HG02981 (cell line): ENCODE measurements at regions not wholly inside any gene's neighbourhood (a gene's known extent, or its start where the extent isn't known, plus 50 kb on each side); places are given as distances from the start of the nearest gene placed in this dataset.

ENCODE experiments used
- ATAC-seq: cut with Tn5 transposase; IDR thresholded peaks from one replicate; pipeline ENCODE4 v1.9.1; 2021; ENCODE audit warnings: mild to moderate bottlenecking, moderate library complexity; ENCODE audit not compliant: unreplicated experiment

GRCh38 chr1:87805666-87806378, 477.1 kb downstream of the LMO4 start:
- ATAC-seq: no peak

- no peak for ATAC-seq
These were observed 477.9 kb downstream of the LMO4 start for GRCh38 chr1:87806379-87807094.

- no peak for ATAC-seq
These were observed 481.5 kb downstream of the LMO4 start for GRCh38 chr1:87810166-87810565.

- ATAC-seq: peak; percentile 87
These were observed 484.3 kb downstream of the LMO4 start for GRCh38 chr1:87812871-87813577.

GRCh38 chr1:87814573-87814972, 485.9 kb downstream of the LMO4 start:
- ATAC-seq: no peak

- no peak for ATAC-seq
These were observed 488.0 kb downstream of the LMO4 start for GRCh38 chr1:87816646-87817045.

GRCh38 chr1:87820668-87821334, 492.1 kb downstream of the LMO4 start:
- ATAC-seq: no peak

- no peak for ATAC-seq
These were observed 492.6 kb downstream of the LMO4 start for GRCh38 chr1:87821335-87821697.

GRCh38 chr1:87826681-87827251, 498.1 kb downstream of the LMO4 start:
- peak; percentile 81 for ATAC-seq

- peak; percentile 61 for ATAC-seq
These were observed 500.7 kb downstream of the LMO4 start for GRCh38 chr1:87829360-87829759.

GRCh38 chr1:87830432-87830978, 501.8 kb downstream of the LMO4 start:
- ATAC-seq: no peak

GRCh38 chr1:87833166-87833565, 504.5 kb downstream of the LMO4 start:
- no peak for ATAC-seq

GRCh38 chr1:87834151-87834550, 505.5 kb downstream of the LMO4 start:
- ATAC-seq: no peak

GRCh38 chr1:87834941-87835340, 506.3 kb downstream of the LMO4 start:
- no peak for ATAC-seq

- ATAC-seq: peak; percentile 99
These were observed 512.1 kb downstream of the LMO4 start for GRCh38 chr1:87840767-87841166.

GRCh38 chr1:87841332-87841731, 512.7 kb downstream of the LMO4 start:
- ATAC-seq: no peak

GRCh38 chr1:87842156-87842555, 513.5 kb downstream of the LMO4 start:
- no peak for ATAC-seq

- ATAC-seq: no peak
These were observed 515.6 kb downstream of the LMO4 start for GRCh38 chr1:87844251-87844650.

- no peak for ATAC-seq
These were observed 522.8 kb downstream of the LMO4 start for GRCh38 chr1:87851490-87851889.

- no peak for ATAC-seq
These were observed 523.9 kb downstream of the LMO4 start for GRCh38 chr1:87852410-87853161.
